Right renal pelvis (tissue), 4 donors: ENCODE measurements at regions not wholly inside any gene's neighbourhood (a gene's known extent, or its start where the extent isn't known, plus 50 kb on each side); places are given as distances from the start of the nearest gene placed in this dataset.

Experiments
- DNase-seq, 4 donors: peaks; one replicate each; pipeline ENCODE4 v3.0.0-alpha.2; 2013; ENCODE audit warnings: low read depth in 4 of 4, low spot score in 3 of 4, missing footprints in 1 of 4

GRCh38 chr2:107359021-107359420 lies 467.7 kb upstream of the RGPD4 start:
- DNase-seq = no peak

GRCh38 chr2:107361751-107362381 lies 464.8 kb upstream of the RGPD4 start:
- no peak for DNase-seq

GRCh38 chr2:107362993-107363392 lies 463.7 kb upstream of the RGPD4 start:
- no peak for DNase-seq

GRCh38 chr2:107363806-107364205 lies 462.9 kb upstream of the RGPD4 start:
- DNase-seq = no peak

- no peak for DNase-seq
Measured at GRCh38 chr2:107364361-107364950, 462.2 kb upstream of the RGPD4 start.

- no peak for DNase-seq
Measured at GRCh38 chr2:107374249-107374648, 452.4 kb upstream of the RGPD4 start.

GRCh38 chr2:107376909-107377308 lies 449.8 kb upstream of the RGPD4 start:
- DNase-seq = no peak

GRCh38 chr2:107380912-107381311 lies 445.8 kb upstream of the RGPD4 start:
- no peak for DNase-seq

GRCh38 chr2:107383691-107384090 lies 443.0 kb upstream of the RGPD4 start:
- no peak for DNase-seq

GRCh38 chr2:107384422-107384821 lies 442.3 kb upstream of the RGPD4 start:
- DNase-seq = no peak

GRCh38 chr2:107385921-107386320 lies 440.8 kb upstream of the RGPD4 start:
- DNase-seq = no peak

GRCh38 chr2:107392241-107392704 lies 434.4 kb upstream of the RGPD4 start:
- DNase-seq = no peak

- no peak for DNase-seq
Measured at GRCh38 chr2:107393516-107393915, 433.2 kb upstream of the RGPD4 start.

GRCh38 chr2:107398683-107399082 lies 428.0 kb upstream of the RGPD4 start:
- DNase-seq = no peak

GRCh38 chr2:107402330-107402729 lies 424.4 kb upstream of the RGPD4 start:
- no peak for DNase-seq

GRCh38 chr2:107405261-107405660 lies 421.4 kb upstream of the RGPD4 start:
- DNase-seq = no peak

GRCh38 chr2:107407017-107407416 lies 419.7 kb upstream of the RGPD4 start:
- DNase-seq = no peak

GRCh38 chr2:107407974-107408373 lies 418.7 kb upstream of the RGPD4 start:
- DNase-seq = no peak

- no peak for DNase-seq
Measured at GRCh38 chr2:107411267-107411666, 415.4 kb upstream of the RGPD4 start.

GRCh38 chr2:107412209-107412904 lies 414.3 kb upstream of the RGPD4 start:
- DNase-seq = no peak

GRCh38 chr2:107412981-107413380 lies 413.7 kb upstream of the RGPD4 start:
- DNase-seq = no peak

- DNase-seq = no peak
Measured at GRCh38 chr2:107414376-107414775, 412.3 kb upstream of the RGPD4 start.
